Jurkat, Clone E6-1 (cell line): ENCODE measurements at regions not wholly inside any gene's neighbourhood (a gene's known extent, or its start where the extent isn't known, plus 50 kb on each side); places are given as distances from the start of the nearest gene placed in this dataset.

Source experiments
- DNase-seq: peaks from one replicate; pipeline ENCODE4 v3.0.0-alpha.2; 2011; ENCODE audit warnings: low read depth, low spot score
- H3K4me3 ChIP-seq: 2 replicates; pipeline ENCODE4 v1.5.1; 2011; ENCODE audit warnings: mild to moderate bottlenecking, low read length, control low read depth, moderate library complexity

- H3K4me3 ChIP-seq = no peak overlapping the region
- DNase-seq = no peak
These were observed 52.5 kb upstream of the SUCLG2 start for GRCh38 chr3:67706934-67707333.

DNA sequence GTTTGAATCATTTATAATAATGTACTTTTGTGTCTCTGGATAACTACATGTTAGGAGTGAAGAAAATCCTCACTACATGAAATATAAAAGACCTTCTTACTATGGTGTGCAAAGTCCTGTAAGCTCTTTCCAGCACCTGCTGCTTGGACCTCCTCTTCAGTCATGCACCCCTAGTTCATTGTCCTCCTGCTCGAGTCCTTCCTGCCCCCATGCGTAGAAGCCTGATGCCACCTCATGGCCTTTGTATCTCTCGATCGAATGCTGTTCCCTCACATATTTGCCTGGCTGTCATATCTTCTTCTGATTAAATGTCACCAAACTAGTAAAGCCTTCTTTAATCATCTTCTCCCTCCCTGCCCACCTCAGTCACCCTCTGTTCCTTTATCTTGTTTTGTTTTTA is 49.9 kb upstream of the SUCLG2 start:
- DNase-seq = no peak
- H3K4me3 ChIP-seq = no peak overlapping the region
